ENCODE measurements at regions not wholly inside any gene's neighbourhood (a gene's known extent, or its start where the extent isn't known, plus 50 kb on each side); places are given as distances from the start of the nearest gene placed in this dataset.

GRCh38 chr2:238727585-238728329 is 120.1 kb upstream of the TWIST2 start:
- no peak overlapping the region for H3K4me3 ChIP-seq (ENCODE audit: low read depth, low read length)
- no peak for TF ChIP-seq ZFP37 (tag by site-specific recombination; IDR thresholded peaks at IDR 0.05)
- no peak for TF ChIP-seq ZNF624 (tag by site-specific recombination; IDR thresholded peaks at IDR 0.05)
- no peak for TF ChIP-seq ZNF560 (tag by site-specific recombination; IDR thresholded peaks at IDR 0.05; ENCODE audit: borderline replicate concordance)
- no peaks in the 10 kb centered on the region for H3K36me3 ChIP-seq (ENCODE audit: control insufficient read depth in 2 of 2, insufficient read depth in 1 of 2, low read length in 2 of 2)
- H3K4me1 ChIP-seq (ENCODE audit: control insufficient read depth, insufficient read depth, low read length): no peaks in the 10 kb centered on the region
- CTCF ChIA-PET: interaction anchor here (0.6 to 2.8 kb wide), 3 partner anchors 8 to 131 kb away, joined by 3 to 13 read pairs (median 7); no protein-coding TSS in a partner anchor
- POLR2A ChIA-PET: interaction anchor here (0.7 kb wide), 1 partner anchor 989 kb away, joined by 4 read pairs; no protein-coding TSS in a partner anchor
- no peak overlapping the region for H3K27ac ChIP-seq (ENCODE audit: extremely low read depth, low read depth, low read length)
- no peaks in the 10 kb centered on the region for H3K9me3 ChIP-seq (ENCODE audit: control insufficient read depth, insufficient read depth, low read depth, low read length)

GRCh38 chr2:238728330-238729260 is 119.3 kb upstream of the TWIST2 start:
- Histone ChIP-seq H3K4me3 (ENCODE audit: low read depth, low read length) (no peak overlapping the region), H3K9me3 (ENCODE audit: control insufficient read depth, insufficient read depth, low read depth, low read length) (no peaks in the 10 kb centered on the region), H3K27ac (ENCODE audit: extremely low read depth, low read depth, low read length) (no peak overlapping the region), H3K36me3 (ENCODE audit: control insufficient read depth in 2 of 2, insufficient read depth in 1 of 2, low read length in 2 of 2) (no peaks in the 10 kb centered on the region), H3K4me1 (ENCODE audit: control insufficient read depth, insufficient read depth, low read length) (no peaks in the 10 kb centered on the region)
- POLR2A ChIA-PET: interaction anchor here (0.7 kb wide), 1 partner anchor 988 kb away, joined by 4 read pairs; no protein-coding TSS in a partner anchor
- TF ChIP-seq ZBTB20 (tag by site-specific recombination; IDR thresholded peaks at IDR 0.05): no peak
- TF ChIP-seq ZNF792 (tag by site-specific recombination; IDR thresholded peaks at IDR 0.05): no peak
- no peak for TF ChIP-seq ZNF76 (tag by site-specific recombination; IDR thresholded peaks at IDR 0.05; ENCODE audit: borderline replicate concordance, low read depth)
- TF ChIP-seq ZSCAN18 (tag by site-specific recombination; IDR thresholded peaks at IDR 0.05): no peak
- TF ChIP-seq ZNF148 (tag by site-specific recombination; IDR thresholded peaks at IDR 0.05; ENCODE audit: borderline replicate concordance): no peak
- no peak for TF ChIP-seq SP3 (tag by site-specific recombination; IDR thresholded peaks at IDR 0.05)
- TF ChIP-seq ZNF391 (tag by site-specific recombination; IDR thresholded peaks at IDR 0.05; ENCODE audit: borderline replicate concordance, low read depth): no peak
- no peak for TF ChIP-seq KLF10 (tag by site-specific recombination; IDR thresholded peaks at IDR 0.05)
- no peak for TF ChIP-seq ZXDB (tag by site-specific recombination; IDR thresholded peaks at IDR 0.05)
- CTCF ChIA-PET: interaction anchor here (0.6 to 2.8 kb wide), 4 partner anchors 9 to 358 kb away, joined by 3 to 13 read pairs (median 5); no protein-coding TSS in a partner anchor

- Histone ChIP-seq H3K9me3 (ENCODE audit: control insufficient read depth, insufficient read depth, low read depth, low read length) (no peaks in the 10 kb centered on the region), H3K36me3 (ENCODE audit: control insufficient read depth in 2 of 2, insufficient read depth in 1 of 2, low read length in 2 of 2) (no peaks in the 10 kb centered on the region), H3K27ac (ENCODE audit: extremely low read depth, low read depth, low read length) (no peak overlapping the region), H3K4me1 (ENCODE audit: control insufficient read depth, insufficient read depth, low read length) (no peaks in the 10 kb centered on the region), H3K4me3 (ENCODE audit: low read depth, low read length) (no peak overlapping the region)
- ChIA-PET CTCF (interaction anchor here (0.6 to 2.8 kb wide), 3 partner anchors 10 to 358 kb away, joined by 3 to 13 read pairs (median 3); no protein-coding TSS in a partner anchor), POLR2A (no interaction called here)
- TF ChIP-seq ZNF302 (tag by site-specific recombination; IDR thresholded peaks at IDR 0.05; ENCODE audit: low read depth) (no peak), ZBTB17 (tag by site-specific recombination; IDR thresholded peaks at IDR 0.05) (no peak), ZNF571 (tag by site-specific recombination; IDR thresholded peaks at IDR 0.05) (no peak), ZFP37 (tag by site-specific recombination; IDR thresholded peaks at IDR 0.05) (no peak), BCL11A (tag by site-specific recombination; IDR thresholded peaks at IDR 0.05; ENCODE audit: low read depth) (no peak), ZNF449 (tag by site-specific recombination; IDR thresholded peaks at IDR 0.05) (no peak), ZNF707 (tag by site-specific recombination; IDR thresholded peaks at IDR 0.05) (no peak), ZNF37A (tag by site-specific recombination; IDR thresholded peaks at IDR 0.05) (no peak), SCRT2 (tag by site-specific recombination; IDR thresholded peaks at IDR 0.05) (no peak), PRDM6 (tag by site-specific recombination; IDR thresholded peaks at IDR 0.05) (no peak)
Measured at GRCh38 chr2:238729261-238729935, 118.5 kb upstream of the TWIST2 start.
